GM19099 (cell line): ENCODE measurements at regions not wholly inside any gene's neighbourhood (a gene's known extent, or its start where the extent isn't known, plus 50 kb on each side); places are given as distances from the start of the nearest gene placed in this dataset.

Source experiments
- POLR2A ChIP-seq: IDR thresholded peaks from 3 replicates; pipeline ENCODE4 v1.6.1; 2011; ENCODE audit warnings: low read depth; ENCODE audit not compliant: insufficient read length; ENCODE audit errors: extremely low read depth

DNA sequence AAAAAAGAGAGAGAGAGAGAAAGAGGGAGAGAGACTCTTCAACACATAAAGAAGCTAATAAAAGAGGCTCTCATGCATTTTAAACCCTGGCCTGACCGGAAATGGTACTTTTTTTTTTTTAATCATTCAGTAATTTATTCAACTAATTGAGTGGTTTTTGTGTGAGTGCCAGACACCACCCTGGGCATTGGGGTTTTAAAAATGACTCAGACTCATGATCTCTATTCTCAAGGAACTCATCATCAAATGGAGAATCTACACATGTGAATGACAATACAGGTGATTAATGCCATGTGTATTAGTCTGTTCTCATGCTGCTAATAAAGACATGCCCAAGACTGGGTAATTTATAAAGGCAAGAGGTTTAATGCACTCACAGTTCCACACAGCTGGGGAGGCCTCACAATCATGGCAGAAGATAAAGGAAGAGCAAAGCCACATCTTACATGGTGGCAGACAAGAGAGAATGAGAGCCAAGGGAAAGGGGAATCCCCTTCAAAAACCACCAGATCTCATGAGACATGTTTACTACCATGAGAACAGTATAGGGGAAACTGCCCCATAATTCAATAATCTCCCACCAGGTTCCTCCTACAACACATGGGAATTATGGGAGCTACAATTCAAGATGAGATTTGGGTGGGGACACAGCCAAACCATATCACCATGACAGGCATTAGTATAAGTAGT lies 158.5 kb upstream of the AUTS2 start:
- TF ChIP-seq POLR2A, result no peak

DNA sequence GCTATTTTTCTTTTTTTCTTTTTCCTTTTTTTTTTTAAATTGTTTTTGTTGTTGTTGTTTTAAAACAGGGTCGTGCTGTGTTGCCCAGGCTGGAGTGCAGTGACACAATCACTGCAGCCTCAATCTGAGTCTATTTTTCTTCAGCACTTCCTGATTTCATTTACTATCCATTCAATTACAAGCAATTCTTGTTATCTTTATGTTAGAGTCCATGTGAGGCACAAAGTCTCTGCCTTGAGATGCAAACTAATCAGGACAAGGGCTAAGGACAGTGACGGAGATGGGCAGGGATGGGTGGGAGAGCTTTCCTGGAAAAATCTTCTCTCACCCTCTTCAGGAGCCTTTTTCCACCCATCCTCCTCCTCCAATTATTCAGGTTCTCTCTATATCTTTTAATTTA lies 157.3 kb upstream of the AUTS2 start:
- no peak for TF ChIP-seq POLR2A

DNA sequence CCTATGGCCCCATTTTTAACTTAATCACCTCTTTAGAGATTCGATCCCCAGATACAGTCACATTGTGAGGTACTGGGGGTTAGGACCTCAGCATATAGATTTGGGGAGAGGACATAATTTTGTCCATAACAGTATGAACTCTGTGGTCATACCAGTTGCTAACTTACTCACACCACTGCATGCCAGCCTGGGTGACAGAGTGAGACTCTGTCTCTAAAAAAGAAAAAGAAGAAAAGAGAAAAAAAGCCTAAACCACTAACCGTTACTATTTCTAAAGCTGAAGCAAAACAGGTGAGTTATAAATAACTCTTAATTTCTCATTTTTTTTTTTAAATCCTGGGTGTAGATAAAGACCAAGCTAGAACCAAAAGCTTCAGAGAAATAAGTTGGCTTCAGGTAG lies 155.1 kb upstream of the AUTS2 start:
- no peak for TF ChIP-seq POLR2A

DNA sequence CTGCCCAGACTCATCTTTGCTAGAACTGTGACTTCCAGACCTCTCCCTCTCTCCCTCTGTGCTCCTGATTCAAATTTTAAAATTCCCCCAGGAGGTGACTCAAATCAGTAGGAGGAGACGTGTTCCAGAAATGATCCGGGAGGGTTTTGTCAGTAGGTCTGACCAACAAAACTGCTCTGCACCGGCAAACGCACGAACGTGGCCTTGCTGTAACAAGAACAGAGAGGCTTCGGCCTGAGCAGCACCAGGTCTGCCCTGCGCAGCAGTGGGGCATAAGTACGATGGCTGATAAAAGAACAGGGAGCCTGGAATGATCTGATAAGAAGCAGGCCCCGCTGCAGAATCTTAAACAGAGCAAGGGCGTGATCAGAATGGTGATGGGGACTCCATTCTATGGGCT lies 152.7 kb upstream of the AUTS2 start:
- no peak for TF ChIP-seq POLR2A

DNA sequence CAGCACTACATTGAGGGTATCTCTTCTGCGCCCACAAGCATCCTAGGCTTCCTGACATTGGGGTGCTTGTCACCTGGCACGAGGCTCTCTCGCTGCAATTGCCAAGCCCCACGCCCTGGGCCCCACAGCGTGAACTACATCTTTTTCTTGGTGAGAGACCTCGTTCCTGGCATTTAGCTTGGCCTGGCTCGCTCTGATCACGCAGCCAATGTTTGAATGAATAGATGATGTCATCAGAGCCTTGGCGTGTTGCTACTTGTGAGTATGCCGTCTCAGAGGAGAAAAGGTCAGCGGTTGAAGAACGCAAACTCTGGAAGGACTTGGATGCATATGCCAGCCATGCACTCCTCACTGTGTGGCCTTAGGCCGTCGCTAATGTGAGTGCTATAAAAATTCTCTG lies 150.2 kb upstream of the AUTS2 start:
- no peak for TF ChIP-seq POLR2A

DNA sequence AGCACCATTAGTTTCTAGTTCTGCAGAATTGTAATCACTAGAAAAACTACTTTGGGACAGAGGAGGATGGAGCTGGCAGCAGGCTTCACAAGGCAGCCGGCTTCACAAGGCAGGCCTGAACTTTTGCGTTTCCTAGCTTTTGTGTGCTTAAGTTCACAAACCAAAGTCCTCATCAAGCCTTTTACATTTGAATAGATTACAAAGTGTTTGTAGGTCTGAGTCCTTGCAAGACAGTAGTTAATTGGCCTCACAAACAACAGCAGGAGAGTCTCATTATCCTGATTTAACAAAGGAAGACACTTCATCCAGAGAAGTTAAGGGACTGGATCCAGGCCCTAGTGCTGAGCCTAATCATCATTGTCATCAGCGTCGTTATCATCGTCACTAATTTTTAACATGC lies 147.8 kb upstream of the AUTS2 start:
- TF ChIP-seq POLR2A, result no peak

DNA sequence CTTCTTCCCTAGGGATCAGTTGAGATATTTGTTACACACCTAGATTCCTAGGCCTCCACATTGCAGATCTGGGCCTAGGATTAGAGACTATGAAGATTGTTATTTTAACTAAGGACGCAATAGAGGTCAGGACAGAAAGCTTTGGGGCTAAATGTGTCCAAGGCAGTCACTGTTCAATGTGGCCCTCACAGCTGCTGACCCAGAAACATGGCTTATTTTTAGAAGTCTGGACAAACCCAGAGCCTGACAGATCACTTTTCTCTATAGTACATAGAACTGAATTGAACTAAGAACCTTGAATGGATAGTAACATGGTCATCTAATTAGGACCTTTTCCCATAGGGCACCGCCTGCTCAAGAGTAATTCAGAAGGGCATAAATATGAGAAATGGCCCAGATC lies 146.6 kb upstream of the AUTS2 start:
- TF ChIP-seq POLR2A, result no peak

DNA sequence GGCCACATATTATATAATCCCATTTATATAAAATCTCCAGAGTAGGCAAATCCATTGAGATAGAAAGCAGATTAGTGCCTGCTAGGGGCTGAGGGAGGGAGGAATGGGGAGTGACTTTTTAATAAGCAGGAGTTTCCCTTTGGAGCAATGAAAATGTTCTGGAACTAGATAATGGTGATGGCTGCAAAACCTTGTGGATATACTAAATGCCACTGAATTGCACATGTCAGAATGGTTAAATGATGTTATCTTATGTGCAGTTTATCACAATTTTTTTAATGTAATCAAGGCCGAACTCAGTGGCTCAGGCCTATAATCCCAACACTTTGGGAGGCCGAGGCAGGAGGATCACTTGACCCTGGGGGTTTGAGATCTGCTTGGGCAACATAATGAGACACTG lies 145.5 kb upstream of the AUTS2 start:
- TF ChIP-seq POLR2A, result no peak

DNA sequence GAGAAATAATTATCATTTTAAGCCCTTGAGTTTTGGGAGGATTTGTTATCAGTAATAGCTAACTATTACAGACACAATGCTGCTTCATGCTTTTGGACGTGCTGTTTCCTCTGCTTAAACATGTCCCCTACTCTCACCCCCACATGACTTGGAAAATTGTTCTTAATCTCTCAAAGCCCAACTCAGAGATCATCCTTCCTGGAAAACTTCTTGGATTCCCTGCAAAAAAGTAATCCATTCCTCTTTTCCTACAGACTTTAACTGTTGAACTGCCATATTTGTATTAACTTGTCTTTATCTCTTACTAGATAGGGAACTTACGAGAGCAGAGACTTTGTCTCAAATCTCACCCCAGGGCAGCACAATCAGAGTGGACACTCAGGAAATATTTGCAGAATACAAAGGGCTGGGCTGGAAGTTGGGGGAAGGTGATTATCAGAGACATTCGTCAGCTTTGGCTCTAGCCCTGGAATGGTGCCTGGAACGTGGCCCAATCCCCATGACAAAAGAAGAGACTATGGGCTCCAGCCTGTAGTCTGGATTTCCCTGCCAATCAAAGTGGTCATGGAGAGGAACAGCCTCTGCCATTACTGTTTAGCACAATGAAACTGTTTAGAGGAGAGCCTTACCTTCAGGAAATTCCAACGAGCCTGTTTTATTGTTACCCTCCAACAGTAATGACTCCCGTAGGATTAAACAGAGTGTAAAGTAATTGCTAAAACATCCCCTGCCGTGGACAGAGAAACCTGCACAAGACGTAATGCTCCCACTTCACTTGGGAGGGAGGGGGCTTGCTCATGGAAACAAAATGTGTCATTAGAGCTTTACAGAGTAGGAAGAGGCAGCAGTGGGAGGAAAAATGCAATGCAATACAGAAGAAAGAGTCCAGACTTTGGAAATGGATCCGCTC lies 140.4 kb upstream of the AUTS2 start:
- TF ChIP-seq POLR2A, result no peak

DNA sequence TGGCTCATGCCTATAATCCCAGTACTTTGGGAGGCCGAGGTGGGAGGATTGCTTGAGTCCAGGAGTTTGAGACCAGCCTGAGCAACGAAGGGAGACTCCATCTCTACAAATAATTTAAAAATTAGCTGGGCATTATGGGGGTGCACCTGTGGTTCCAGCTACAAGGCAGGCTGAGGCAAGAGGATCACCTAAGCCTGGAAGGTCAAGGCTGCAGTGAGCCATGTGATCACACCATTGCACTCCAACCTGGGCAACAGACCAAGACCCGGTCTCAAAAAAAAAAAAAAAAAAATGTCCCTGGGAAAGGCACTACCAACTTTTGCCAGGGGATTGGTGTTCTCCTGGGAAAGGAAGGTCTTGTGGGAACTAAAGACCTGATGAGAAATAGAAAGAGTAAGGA lies 134.2 kb upstream of the AUTS2 start:
- no peak for TF ChIP-seq POLR2A

DNA sequence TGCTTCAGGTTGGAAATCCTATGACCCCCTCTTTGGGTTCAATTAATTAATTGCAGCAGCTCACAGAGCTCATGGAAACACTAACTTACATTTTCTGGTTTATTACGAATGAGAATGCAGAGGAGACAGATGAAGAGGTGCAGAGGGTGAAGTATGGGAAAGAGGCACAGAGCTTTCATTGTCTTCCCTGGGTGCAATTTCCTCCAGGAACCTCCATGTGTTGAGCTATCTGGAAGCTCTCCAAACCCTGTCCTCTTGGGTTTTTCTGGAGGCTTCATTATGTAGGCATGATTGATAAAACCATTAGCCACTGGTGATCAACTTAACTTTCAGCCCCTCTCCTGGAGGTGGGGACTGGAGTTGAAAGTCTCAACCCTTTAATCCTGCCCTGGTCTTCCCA lies 133.0 kb upstream of the AUTS2 start:
- TF ChIP-seq POLR2A, result no peak

DNA sequence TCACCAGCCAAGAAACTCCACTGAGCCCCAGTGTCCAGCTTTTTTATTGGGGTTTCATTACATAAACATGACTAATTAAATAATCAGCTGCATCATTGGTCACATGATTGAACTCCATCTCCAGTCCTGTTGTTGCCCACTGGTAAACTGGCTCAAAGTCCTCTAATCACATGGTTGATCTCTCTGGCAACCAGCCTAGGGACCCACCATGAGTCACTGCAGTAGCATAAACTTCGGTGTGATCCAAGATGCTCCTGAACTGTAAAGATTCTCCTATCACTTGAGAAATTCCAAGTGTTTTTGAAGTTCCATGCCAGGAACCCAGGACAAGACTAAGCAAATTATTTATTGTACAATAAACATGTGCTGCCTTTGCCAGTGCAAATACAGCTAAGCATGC lies 130.4 kb upstream of the AUTS2 start:
- TF ChIP-seq POLR2A, result no peak

DNA sequence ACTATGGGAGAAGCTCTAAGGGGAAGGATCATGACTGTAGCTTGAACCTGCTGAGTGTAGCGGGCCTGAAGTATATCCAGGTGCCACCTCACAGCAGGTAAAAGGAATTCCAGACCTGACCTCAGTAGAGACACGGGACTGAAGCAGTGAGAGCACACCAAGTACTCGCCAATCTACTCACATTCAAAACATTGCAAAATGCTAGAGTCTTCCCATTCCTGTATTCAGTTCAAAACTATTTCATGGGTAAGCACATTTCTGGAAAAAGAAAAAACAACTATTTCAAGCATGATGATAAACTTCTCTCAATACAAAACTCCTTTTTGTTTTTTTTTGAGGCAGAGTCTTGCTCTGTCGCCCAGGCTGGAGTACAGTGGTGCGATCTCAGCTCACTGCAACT lies 121.9 kb upstream of the AUTS2 start:
- no peak for TF ChIP-seq POLR2A

DNA sequence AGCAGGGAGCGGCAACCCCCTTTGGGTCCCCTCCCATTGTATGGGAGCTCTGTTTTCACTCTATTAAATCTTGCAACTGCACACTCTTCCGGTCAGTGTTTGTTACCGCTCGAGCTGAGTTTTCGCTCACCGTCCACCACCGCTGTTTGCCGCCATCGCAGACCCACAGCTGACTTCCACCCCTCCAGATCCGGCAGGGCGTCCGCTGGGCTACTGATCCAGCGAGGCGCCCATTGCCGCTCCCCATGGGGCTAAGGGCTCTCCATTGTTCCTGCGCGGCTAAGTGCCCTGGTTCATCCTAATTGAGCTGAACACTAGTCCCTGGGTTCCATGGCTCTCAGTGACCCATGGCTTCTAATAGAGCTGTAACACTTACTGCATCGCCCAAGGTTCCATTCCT lies 115.6 kb upstream of the AUTS2 start:
- no peak for TF ChIP-seq POLR2A

DNA sequence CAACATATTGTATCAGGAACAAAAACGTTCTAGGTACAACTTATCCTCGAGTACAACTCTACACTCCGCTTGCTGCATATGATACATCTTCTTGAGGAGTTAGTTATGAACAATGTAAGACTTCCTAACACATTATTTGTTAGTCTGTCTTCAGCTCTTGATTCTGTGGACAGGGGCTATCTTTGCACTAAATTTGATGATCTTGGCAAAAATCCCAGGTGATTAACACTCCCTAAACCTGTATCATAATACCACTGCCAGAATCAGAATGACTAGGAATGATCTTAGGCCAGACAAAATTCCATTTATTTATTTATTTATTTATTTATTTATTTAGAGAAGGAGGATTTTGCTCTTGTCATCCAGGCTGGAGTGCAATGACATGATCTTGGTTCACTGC lies 108.7 kb upstream of the AUTS2 start:
- no peak for TF ChIP-seq POLR2A

DNA sequence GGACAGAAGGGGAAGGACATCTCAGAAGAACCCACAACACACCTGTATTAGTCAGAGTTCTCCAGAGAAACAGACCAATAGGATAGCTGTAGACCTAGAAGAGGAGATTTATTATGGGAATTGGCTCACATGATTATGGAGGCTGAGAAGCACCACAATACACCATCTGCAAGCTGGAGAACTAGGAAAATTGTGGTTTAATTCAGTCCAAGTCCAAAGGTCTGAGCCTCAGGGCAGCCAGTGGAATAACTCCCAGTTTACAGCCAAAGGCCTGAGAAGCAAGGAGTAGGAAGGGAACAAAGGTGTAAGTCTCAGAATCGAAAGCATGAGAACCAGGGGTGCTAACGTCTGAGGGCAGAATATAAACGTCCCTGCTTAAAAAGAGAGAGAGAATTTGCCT lies 99.6 kb upstream of the AUTS2 start:
- TF ChIP-seq POLR2A, result no peak
